ENCODE measurements at regions not wholly inside any gene's neighbourhood (a gene's known extent, or its start where the extent isn't known, plus 50 kb on each side); places are given as distances from the start of the nearest gene placed in this dataset.
"Not testable (repeated sequence)": the region's sequence is repeated elsewhere in the genome, so short reads cannot be mapped to it uniquely, and the experiment has no call there.

- TF ChIP-seq CTCF (IDR thresholded peaks at IDR 0.05; ENCODE audit: low read depth, low read length), result no peak
- DNase-seq (ENCODE audit: extremely low read depth, low read depth), result no peak
These were observed 64.4 kb upstream of the TEX13D start for GRCh38 chrX:124268099-124268498.

GRCh38 chrX:124269881-124270280, 62.6 kb upstream of the TEX13D start:
- TF ChIP-seq CTCF (IDR thresholded peaks at IDR 0.05; ENCODE audit: low read depth, low read length), result no peak
- no peak for DNase-seq (ENCODE audit: extremely low read depth, low read depth)

- DNase-seq (ENCODE audit: extremely low read depth, low read depth), result not testable (repeated sequence)
These were observed 60.9 kb upstream of the TEX13D start for GRCh38 chrX:124271599-124271998.

GRCh38 chrX:124272370-124272982, 60.0 kb upstream of the TEX13D start:
- no peak for DNase-seq (ENCODE audit: extremely low read depth, low read depth)
- no peak for TF ChIP-seq CTCF (IDR thresholded peaks at IDR 0.05; ENCODE audit: low read depth, low read length)

GRCh38 chrX:124274438-124275181, 57.9 kb upstream of the TEX13D start:
- TF ChIP-seq CTCF (IDR thresholded peaks at IDR 0.05; ENCODE audit: low read depth, low read length), result no peak
- DNase-seq (ENCODE audit: extremely low read depth, low read depth), result no peak

- no peak for TF ChIP-seq CTCF (IDR thresholded peaks at IDR 0.05; ENCODE audit: low read depth, low read length)
- no peak for DNase-seq (ENCODE audit: extremely low read depth, low read depth)
These were observed 57.1 kb upstream of the TEX13D start for GRCh38 chrX:124275182-124275894.

GRCh38 chrX:124280294-124280902, 52.1 kb upstream of the TEX13D start:
- no peak for DNase-seq (ENCODE audit: extremely low read depth, low read depth)
- TF ChIP-seq CTCF (IDR thresholded peaks at IDR 0.05; ENCODE audit: low read depth, low read length), result no peak

Measured in AG09319 (cell line).